Thoracic aorta (tissue), 2 donors: ENCODE measurements at regions not wholly inside any gene's neighbourhood (a gene's known extent, or its start where the extent isn't known, plus 50 kb on each side); places are given as distances from the start of the nearest gene placed in this dataset.

Experiments
- ATAC-seq: fragments of 150-250 bp; one replicate; pipeline ENCODE4 v1.8.0; 2017; ENCODE audit warnings: low read depth; ENCODE audit not compliant: insufficient number of reproducible peaks, low FRiP score
- DNase-seq: peaks from one replicate; pipeline ENCODE4 v3.0.0-alpha.2; 2020; ENCODE audit warnings: low spot score
- H3K27ac ChIP-seq, 2 donors: fragments of 200-600 bp; sonication (generic); 1 replicate in 1 of 2; 2 replicates in 1 of 2; pipeline ENCODE4 v1.5.1; 2016; ENCODE audit warnings: mild to moderate bottlenecking in 2 of 2, moderate library complexity in 2 of 2
- H3K27me3 ChIP-seq: fragments of 200-600 bp; sonication (generic); replicated peaks from 2 replicates; pipeline ENCODE4 v1.6.0; 2016; ENCODE audit warnings: mild to moderate bottlenecking; ENCODE audit not compliant: insufficient read depth
- H3K36me3 ChIP-seq: fragments of 200-600 bp; sonication (generic); one replicate; pipeline ENCODE4 v1.5.1; 2016
- H3K4me1 ChIP-seq, 2 donors: fragments of 200-600 bp; sonication (generic); 1 replicate in 1 of 2; 2 replicates in 1 of 2; pipeline versions ENCODE4 v1.5.1 to v1.6.0; 2016; ENCODE audit warnings: low read depth in 2 of 2, mild to moderate bottlenecking in 1 of 2; ENCODE audit not compliant: control insufficient read depth in 1 of 2
- H3K4me3 ChIP-seq: fragments of 200-600 bp; sonication (generic); 2 replicates; pipeline ENCODE4 v1.5.1; 2016; ENCODE audit warnings: mild to moderate bottlenecking
- H3K9me3 ChIP-seq: fragments of 200-600 bp; sonication (generic); 2 replicates; pipeline ENCODE4 v1.5.1; 2016
- TF ChIP-seq, protein P1 (sequence below): fragments of 200-600 bp; sonication (generic); IDR thresholded peaks from one replicate; pipeline ENCODE4 v1.5.1; 2019; ENCODE audit warnings: antibody characterized with exemption

DNA sequence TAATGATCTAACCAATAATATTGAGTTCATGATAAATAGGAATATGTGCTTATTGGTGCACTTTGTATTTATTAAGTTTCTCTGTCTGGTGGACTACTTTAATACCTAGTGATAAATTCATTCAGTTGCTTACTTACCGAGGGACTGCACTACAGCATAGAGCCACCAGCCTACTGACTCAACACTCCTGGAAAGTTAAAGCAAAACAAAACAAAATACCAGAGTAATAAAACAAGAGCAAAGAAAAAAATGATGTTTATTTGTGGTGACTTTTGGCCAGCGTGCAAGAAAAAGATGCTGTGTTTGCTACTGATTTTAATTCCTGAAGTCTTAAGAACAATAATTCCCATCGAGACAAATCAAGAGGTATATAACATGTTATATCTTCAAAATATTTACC, 586.3 kb downstream of the PLA2G4A start:
- Histone ChIP-seq H3K4me3 (no peak overlapping the region), H3K27ac (no peak overlapping the region), H3K27me3 (no peaks in the 10 kb centered on the region)

DNA sequence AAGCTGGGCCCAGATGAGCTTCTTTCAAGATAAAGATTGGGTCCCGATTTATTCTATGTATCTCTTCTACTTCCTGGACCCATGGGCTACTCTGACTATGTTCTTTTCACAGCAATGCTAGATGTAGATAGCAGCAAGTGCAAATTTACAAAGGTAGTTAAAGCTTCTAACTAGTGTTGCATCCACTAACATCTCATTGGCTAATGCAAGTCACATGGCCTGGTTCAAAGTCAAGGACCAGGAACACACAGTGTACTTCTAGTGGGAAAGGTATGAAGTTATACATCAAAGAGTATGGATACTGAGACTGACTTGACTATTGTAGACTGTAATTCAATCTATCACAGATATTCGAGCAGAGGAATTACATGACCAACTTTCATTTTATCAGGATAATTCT, 588.8 kb downstream of the PLA2G4A start:
- Histone ChIP-seq H3K9me3 (no peaks in the 10 kb centered on the region), H3K27ac (no peak overlapping the region), H3K27me3 (no peaks in the 10 kb centered on the region), H3K4me1 (no peaks in the 10 kb centered on the region), H3K4me3 (no peak overlapping the region), H3K36me3 (no peaks in the 10 kb centered on the region)
- ATAC-seq, result no peak
- TF ChIP-seq, protein P1, sequence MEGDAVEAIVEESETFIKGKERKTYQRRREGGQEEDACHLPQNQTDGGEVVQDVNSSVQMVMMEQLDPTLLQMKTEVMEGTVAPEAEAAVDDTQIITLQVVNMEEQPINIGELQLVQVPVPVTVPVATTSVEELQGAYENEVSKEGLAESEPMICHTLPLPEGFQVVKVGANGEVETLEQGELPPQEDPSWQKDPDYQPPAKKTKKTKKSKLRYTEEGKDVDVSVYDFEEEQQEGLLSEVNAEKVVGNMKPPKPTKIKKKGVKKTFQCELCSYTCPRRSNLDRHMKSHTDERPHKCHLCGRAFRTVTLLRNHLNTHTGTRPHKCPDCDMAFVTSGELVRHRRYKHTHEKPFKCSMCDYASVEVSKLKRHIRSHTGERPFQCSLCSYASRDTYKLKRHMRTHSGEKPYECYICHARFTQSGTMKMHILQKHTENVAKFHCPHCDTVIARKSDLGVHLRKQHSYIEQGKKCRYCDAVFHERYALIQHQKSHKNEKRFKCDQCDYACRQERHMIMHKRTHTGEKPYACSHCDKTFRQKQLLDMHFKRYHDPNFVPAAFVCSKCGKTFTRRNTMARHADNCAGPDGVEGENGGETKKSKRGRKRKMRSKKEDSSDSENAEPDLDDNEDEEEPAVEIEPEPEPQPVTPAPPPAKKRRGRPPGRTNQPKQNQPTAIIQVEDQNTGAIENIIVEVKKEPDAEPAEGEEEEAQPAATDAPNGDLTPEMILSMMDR, result no peak
- no peak for DNase-seq

More for the DNA sequence above, 586.3 kb downstream of the PLA2G4A start:
- Histone ChIP-seq H3K36me3 (no peaks in the 10 kb centered on the region), H3K4me1 (no peaks in the 10 kb centered on the region), H3K9me3 (no peaks in the 10 kb centered on the region)
- DNase-seq, result no peak
- ATAC-seq, result no peak
- TF ChIP-seq, protein P1, result no peak

DNA sequence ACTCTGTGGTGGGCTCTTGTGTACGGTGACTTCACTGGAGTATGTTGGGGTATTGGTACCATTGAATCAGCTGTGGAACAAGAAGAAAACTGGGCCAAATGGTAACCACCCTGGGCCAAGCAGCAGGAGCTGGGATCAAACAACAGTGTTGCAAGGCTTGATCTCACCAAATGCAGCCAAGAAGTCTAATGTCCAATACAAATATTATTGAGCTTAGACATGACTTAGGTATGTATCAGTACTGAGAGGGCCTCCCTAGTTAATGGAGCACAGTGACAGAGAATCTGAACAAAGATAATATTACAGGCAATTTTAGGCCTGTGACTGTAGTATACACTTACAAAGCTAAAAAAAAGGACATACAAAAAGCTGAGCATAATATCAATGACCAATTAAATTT, 604.8 kb downstream of the PLA2G4A start:
- ATAC-seq (no peak), DNase-seq (no peak)
- no peak overlapping the region for H3K4me3 ChIP-seq
- H3K9me3 ChIP-seq, result no peaks in the 10 kb centered on the region
- no peaks in the 10 kb centered on the region for H3K36me3 ChIP-seq
- H3K27ac ChIP-seq, result no peak overlapping the region
- no peaks in the 10 kb centered on the region for H3K27me3 ChIP-seq
- no peaks in the 10 kb centered on the region for H3K4me1 ChIP-seq
- TF ChIP-seq, protein P1, result no peak

DNA sequence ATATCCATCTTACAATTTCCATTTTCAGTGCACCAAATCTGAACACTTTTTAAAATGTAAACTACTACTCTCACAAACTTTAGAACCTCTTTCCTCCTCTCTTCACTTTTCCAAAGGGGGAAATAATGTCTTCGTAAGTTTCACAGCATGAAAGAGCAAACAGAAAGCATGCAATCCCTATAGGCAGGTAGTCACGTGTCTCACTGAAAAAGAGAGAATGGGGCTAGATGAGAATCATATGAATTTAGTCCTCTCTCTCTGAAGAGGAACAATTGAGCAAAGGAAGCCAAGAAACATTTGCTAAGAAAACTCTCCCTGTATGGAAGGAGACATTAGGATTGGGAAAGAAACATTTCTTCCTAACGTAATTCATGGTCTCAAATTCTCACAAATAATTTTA, 613.9 kb downstream of the PLA2G4A start:
- H3K4me3 ChIP-seq, result no peak overlapping the region
- no peak overlapping the region for H3K27ac ChIP-seq
- H3K36me3 ChIP-seq, result no peaks in the 10 kb centered on the region
- no peak for ATAC-seq
- TF ChIP-seq, protein P1, result no peak
- no peaks in the 10 kb centered on the region for H3K9me3 ChIP-seq
- no peaks in the 10 kb centered on the region for H3K27me3 ChIP-seq
- H3K4me1 ChIP-seq, result no peaks in the 10 kb centered on the region
- DNase-seq, result no peak

DNA sequence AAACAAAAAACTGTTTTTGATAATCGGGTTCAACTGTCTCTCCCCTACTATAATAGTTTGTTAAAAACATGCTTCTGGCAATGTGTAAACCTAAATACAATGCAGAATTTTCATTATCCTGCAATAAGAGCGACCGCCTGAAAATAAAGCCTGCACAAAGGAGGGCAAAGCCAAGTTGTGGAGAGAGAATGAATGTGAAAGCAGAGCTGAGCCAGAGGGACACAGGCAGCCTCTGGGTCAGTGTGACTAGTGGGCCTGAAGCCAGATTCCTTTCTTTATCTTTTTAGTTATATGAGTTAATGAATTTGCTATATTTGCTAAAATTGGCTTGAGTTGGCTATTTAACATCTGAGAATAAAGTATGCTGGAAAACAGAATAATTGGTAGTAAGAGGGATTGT, 615.2 kb downstream of the PLA2G4A start:
- Histone ChIP-seq H3K27me3 (no peaks in the 10 kb centered on the region), H3K4me3 (no peak overlapping the region), H3K9me3 (no peaks in the 10 kb centered on the region), H3K36me3 (no peaks in the 10 kb centered on the region), H3K4me1 (no peaks in the 10 kb centered on the region), H3K27ac (no peak overlapping the region)
- ATAC-seq, result no peak
- DNase-seq, result no peak
- TF ChIP-seq, protein P1, result no peak
